ENCODE measurements at regions not wholly inside any gene's neighbourhood (a gene's known extent, or its start where the extent isn't known, plus 50 kb on each side); places are given as distances from the start of the nearest gene placed in this dataset.

DNA sequence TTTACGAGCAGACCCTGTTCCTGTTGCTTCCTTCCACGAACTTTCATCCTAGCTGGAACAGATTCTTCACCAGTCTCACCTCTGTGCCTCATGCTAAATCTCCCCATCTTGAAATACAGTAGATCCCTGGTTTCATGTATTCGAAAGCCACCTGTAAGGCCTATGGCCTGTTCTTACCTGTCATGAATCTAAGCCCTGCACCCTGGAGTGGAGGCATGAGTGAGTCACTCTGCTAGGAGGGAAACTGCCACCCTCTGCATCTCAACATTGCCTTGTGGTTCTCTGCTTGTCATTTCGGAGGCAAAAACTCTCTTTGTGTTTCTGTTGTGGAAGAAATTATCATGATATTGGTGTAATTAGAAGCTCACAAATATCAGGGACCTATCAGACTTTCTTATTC is 320.0 kb downstream of the ENC1 start:
- TF ChIP-seq, protein P1, sequence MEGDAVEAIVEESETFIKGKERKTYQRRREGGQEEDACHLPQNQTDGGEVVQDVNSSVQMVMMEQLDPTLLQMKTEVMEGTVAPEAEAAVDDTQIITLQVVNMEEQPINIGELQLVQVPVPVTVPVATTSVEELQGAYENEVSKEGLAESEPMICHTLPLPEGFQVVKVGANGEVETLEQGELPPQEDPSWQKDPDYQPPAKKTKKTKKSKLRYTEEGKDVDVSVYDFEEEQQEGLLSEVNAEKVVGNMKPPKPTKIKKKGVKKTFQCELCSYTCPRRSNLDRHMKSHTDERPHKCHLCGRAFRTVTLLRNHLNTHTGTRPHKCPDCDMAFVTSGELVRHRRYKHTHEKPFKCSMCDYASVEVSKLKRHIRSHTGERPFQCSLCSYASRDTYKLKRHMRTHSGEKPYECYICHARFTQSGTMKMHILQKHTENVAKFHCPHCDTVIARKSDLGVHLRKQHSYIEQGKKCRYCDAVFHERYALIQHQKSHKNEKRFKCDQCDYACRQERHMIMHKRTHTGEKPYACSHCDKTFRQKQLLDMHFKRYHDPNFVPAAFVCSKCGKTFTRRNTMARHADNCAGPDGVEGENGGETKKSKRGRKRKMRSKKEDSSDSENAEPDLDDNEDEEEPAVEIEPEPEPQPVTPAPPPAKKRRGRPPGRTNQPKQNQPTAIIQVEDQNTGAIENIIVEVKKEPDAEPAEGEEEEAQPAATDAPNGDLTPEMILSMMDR (IDR thresholded peaks at IDR 0.05; ENCODE audit: insufficient read depth, low read length, severe bottlenecking), result no peak
- H3K4me3 ChIP-seq (ENCODE audit: low read depth, low read length), result no peak overlapping the region
- FAIRE-seq (peak; percentile 84), DNase-seq (ENCODE audit: low read depth) (peak; percentile 88)
- H3K36me3 ChIP-seq (ENCODE audit: control insufficient read depth, insufficient read depth, low read length), result no peaks in the 10 kb centered on the region
- no peaks in the 10 kb centered on the region for H3K27me3 ChIP-seq (ENCODE audit: control insufficient read depth, insufficient read depth, low read length)

GRCh38 chr5:74319076-74319475 is 321.5 kb downstream of the ENC1 start:
- H3K27me3 ChIP-seq (ENCODE audit: control insufficient read depth, insufficient read depth, low read length), result no peaks in the 10 kb centered on the region
- DNase-seq (ENCODE audit: low read depth) (peak; percentile 96), FAIRE-seq (no peak)
- H3K4me3 ChIP-seq (ENCODE audit: low read depth, low read length), result no peak overlapping the region
- TF ChIP-seq, protein P1 (IDR thresholded peaks at IDR 0.05; ENCODE audit: insufficient read depth, low read length, severe bottlenecking), result no peak
- H3K36me3 ChIP-seq (ENCODE audit: control insufficient read depth, insufficient read depth, low read length), result no peaks in the 10 kb centered on the region

DNA sequence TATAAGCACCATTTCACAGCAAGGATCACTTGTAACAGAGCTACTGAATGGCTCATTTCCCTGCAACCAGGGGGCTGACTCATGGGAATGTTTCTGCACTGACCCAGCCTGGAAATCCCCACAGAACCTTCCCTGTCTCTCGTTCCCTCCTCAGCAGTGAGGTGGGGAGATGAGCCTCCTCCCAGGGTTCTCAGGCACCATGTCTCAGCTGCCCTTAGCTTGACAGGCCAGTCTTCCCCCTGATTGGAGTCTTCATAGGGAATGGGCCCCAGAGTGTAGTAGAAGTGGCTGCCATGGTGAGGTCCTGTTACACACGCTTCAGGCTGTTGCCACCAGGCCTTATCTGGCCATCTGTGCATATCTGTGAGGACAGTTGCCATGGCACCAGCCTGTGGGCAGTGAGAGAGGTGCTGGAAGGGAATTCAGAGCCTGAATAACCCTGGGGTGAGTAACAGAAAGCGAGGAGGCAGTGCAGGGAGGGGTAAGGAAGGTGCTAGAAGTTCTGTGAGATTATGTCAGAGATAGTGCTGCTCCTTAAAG is 324.4 kb downstream of the ENC1 start:
- Histone ChIP-seq H3K36me3 (ENCODE audit: control insufficient read depth, insufficient read depth, low read length) (no peaks in the 10 kb centered on the region), H3K4me3 (ENCODE audit: low read depth, low read length) (no peak overlapping the region), H3K27me3 (ENCODE audit: control insufficient read depth, insufficient read depth, low read length) (no peaks in the 10 kb centered on the region)
- FAIRE-seq (peak; percentile 50), DNase-seq (ENCODE audit: low read depth) (peak; percentile 99)
- TF ChIP-seq, protein P1 (IDR thresholded peaks at IDR 0.05; ENCODE audit: insufficient read depth, low read length, severe bottlenecking), result no peak

DNA sequence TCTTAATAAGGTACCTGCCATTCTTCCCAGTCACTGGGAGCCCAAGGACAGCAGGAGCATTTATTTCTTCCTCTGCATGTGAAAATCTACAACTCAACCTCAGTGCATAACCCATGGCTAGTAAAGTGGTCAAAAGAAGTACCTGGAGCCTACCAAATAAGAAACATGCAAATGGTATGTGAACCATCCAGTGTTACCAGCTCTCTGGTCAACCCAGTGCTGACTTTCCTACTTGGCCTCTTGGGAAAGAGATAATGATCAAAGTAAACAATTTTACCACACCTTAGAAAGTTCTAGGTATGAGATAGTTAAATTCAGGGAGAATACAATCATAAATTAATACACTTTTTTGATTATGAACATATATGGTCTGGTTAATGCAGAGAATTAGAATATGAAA is 325.6 kb downstream of the ENC1 start:
- DNase-seq (ENCODE audit: low read depth) (peak; percentile 78), FAIRE-seq (no peak)
- Histone ChIP-seq H3K27me3 (ENCODE audit: control insufficient read depth, insufficient read depth, low read length) (no peaks in the 10 kb centered on the region), H3K4me3 (ENCODE audit: low read depth, low read length) (no peak overlapping the region), H3K36me3 (ENCODE audit: control insufficient read depth, insufficient read depth, low read length) (no peaks in the 10 kb centered on the region)
- TF ChIP-seq, protein P1 (IDR thresholded peaks at IDR 0.05; ENCODE audit: insufficient read depth, low read length, severe bottlenecking), result no peak

GRCh38 chr5:74313896-74314295 is 326.6 kb downstream of the ENC1 start:
- DNase-seq (ENCODE audit: low read depth), result no peak
- H3K27me3 ChIP-seq (ENCODE audit: control insufficient read depth, insufficient read depth, low read length), result no peaks in the 10 kb centered on the region
- no peak for FAIRE-seq

More at GRCh38 chr5:74313896-74314295, 326.6 kb downstream of the ENC1 start:
- Histone ChIP-seq H3K36me3 (ENCODE audit: control insufficient read depth, insufficient read depth, low read length) (no peaks in the 10 kb centered on the region), H3K4me3 (ENCODE audit: low read depth, low read length) (no peak overlapping the region)
- TF ChIP-seq, protein P1 (IDR thresholded peaks at IDR 0.05; ENCODE audit: insufficient read depth, low read length, severe bottlenecking), result no peak

Data from bronchial epithelial cell (primary cell).